ENCODE measurements at regions not wholly inside any gene's neighbourhood (a gene's known extent, or its start where the extent isn't known, plus 50 kb on each side); places are given as distances from the start of the nearest gene placed in this dataset.

DNA sequence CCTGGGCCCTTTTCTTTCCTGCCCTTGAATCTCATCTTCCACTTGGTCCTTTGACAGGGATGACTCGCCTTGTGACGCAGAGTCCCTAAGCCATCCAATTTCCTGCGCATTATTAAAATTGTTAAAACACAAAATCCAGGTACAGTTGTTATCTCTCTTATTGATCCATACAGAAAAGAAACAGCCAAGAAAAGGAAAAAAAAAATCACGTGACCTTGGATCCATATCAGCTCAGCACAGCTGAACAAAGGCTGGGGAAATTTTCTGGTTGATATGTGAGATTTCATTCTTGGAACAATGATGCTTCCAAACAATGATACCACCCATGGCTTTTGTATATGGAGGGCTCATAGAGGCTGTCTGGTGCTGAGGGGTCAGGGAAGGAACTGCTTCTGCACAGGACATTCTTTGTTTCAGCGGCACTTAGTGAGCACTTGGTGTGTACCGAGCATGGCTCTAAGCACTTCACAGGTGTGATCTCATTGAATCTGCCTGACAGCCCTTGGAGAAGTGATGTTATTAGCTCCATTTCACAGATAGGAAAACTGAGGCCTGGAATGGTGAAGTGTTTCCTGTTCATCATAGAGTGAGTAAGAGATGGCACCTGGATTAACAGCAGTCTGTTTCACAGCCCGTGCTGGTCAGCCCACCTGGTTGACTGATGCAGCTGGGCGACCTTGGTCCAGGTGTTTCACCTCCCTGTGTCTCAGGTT, 155.0 kb upstream of the SULF2 start:
- H3K27ac ChIP-seq (ENCODE audit: extremely low read length, insufficient read depth, low read length): no peak overlapping the region
- ChIA-PET POLR2A (no interaction called here), CTCF (ENCODE audit: low intra/inter-chr PET ratio, low total read pairs) (no interaction called here)
- in situ Hi-C loops (cut with HindIII; ENCODE audit: extremely low pct_ligation_motif_present, low pct_unique_long_range_greater_than_20kb) (no loop called here), intact Hi-C loops (cut with micrococcal nuclease; ENCODE audit: unreplicated experiment) (no loop called here)
- H3K9me3 ChIP-seq (ENCODE audit: low read length): no peaks in the 10 kb centered on the region
- no peak overlapping the region for H3K4me2 ChIP-seq (ENCODE audit: low read depth, low read length)
- H3K36me3 ChIP-seq (replicated peaks in 1 of 2; ENCODE audit: control insufficient read depth in 1 of 2, insufficient read depth in 2 of 2, low read length in 2 of 2): no peaks in the 10 kb centered on the region
- no peak overlapping the region for H2AFZ ChIP-seq (ENCODE audit: low read length)
- H3K4me1 ChIP-seq (ENCODE audit: insufficient read depth, low read length): no peaks in the 10 kb centered on the region
- no peaks in the 10 kb centered on the region for H4K20me1 ChIP-seq (ENCODE audit: insufficient read depth, low read length)
- H3K79me2 ChIP-seq (ENCODE audit: insufficient read depth, low read length): no peaks in the 10 kb centered on the region
- BruUV-seq (replicated peaks): no TSS peak
- H3K9ac ChIP-seq (ENCODE audit: insufficient read depth, low read depth, low read length): no peak overlapping the region
- H3K27me3 ChIP-seq (ENCODE audit: control insufficient read depth in 1 of 2, insufficient read depth in 2 of 2, low read length in 2 of 2): peaks cover 5 to 26% of the 10 kb centered on the region in 2 experiments; a peak in 4 of 5 replicates
- WGBS (ENCODE audit: low lambda C conversion rate): 47% methylated on average over 8 of the region's 8 CpGs
- 0 out of 2 replicates have a peak, but pooled peaks have one; percentile 15 for TF ChIP-seq USF2 (IDR thresholded peaks at IDR 0.05; ENCODE audit: low read depth, low read length)
- TF ChIP-seq USF2 (CRISPR knock-in tag; IDR thresholded peaks at IDR 0.05; ENCODE audit: borderline replicate concordance): no peak
- no peak for TF ChIP-seq TBX2 (CRISPR knock-in tag; IDR thresholded peaks at IDR 0.05; ENCODE audit: borderline replicate concordance)
- TF ChIP-seq RAD51 (IDR thresholded peaks at IDR 0.05; ENCODE audit: borderline replicate concordance): peak; percentile 69; the same call in 1 of the 2 replicates
- TF ChIP-seq CBX5 (CRISPR knock-in tag; IDR thresholded peaks at IDR 0.05; ENCODE audit: borderline replicate concordance): no peak
- peak; percentile 83 for TF ChIP-seq ZNF629 (CRISPR knock-in tag; conservative IDR thresholded peaks at IDR 0.05)
- FAIRE-seq: no peak
- no peak for ATAC-seq
- no peak for DNase-seq (ENCODE audit: low spot score)
- H3K4me3 ChIP-seq (replicated peaks in 1 of 3; ENCODE audit: insufficient read depth in 1 of 3, low read depth in 2 of 3, low read length in 3 of 3): no peak overlapping the region

GRCh38 chr20:47936612-47937011, 151.3 kb upstream of the SULF2 start:
- CTCF ChIA-PET (ENCODE audit: low intra/inter-chr PET ratio, low total read pairs): no interaction called here
- H3K27me3 ChIP-seq (ENCODE audit: control insufficient read depth in 1 of 2, insufficient read depth in 2 of 2, low read length in 2 of 2): peaks cover 3 to 37% of the 10 kb centered on the region in 2 experiments
- no TSS peak for BruUV-seq (replicated peaks)

More at GRCh38 chr20:47936612-47937011, 151.3 kb upstream of the SULF2 start:
- Histone ChIP-seq H3K79me2 (ENCODE audit: insufficient read depth, low read length) (no peaks in the 10 kb centered on the region), H3K4me2 (ENCODE audit: low read depth, low read length) (no peak overlapping the region), H3K4me3 (replicated peaks in 1 of 3; ENCODE audit: insufficient read depth in 1 of 3, low read depth in 2 of 3, low read length in 3 of 3) (no peak overlapping the region), H3K4me1 (ENCODE audit: insufficient read depth, low read length) (no peaks in the 10 kb centered on the region), H3K9ac (ENCODE audit: insufficient read depth, low read depth, low read length) (no peak overlapping the region), H3K36me3 (replicated peaks in 1 of 2; ENCODE audit: control insufficient read depth in 1 of 2, insufficient read depth in 2 of 2, low read length in 2 of 2) (no peaks in the 10 kb centered on the region), H4K20me1 (ENCODE audit: insufficient read depth, low read length) (no peaks in the 10 kb centered on the region), H3K9me3 (ENCODE audit: low read length) (no peaks in the 10 kb centered on the region), H2AFZ (ENCODE audit: low read length) (no peak overlapping the region), H3K27ac (ENCODE audit: extremely low read length, insufficient read depth, low read length) (no peak overlapping the region)
- intact Hi-C loops (cut with micrococcal nuclease; ENCODE audit: unreplicated experiment): no loop called here
- ATAC-seq: no peak
- DNase-seq (ENCODE audit: low spot score): no peak
- TF ChIP-seq ERF (CRISPR knock-in tag; IDR thresholded peaks at IDR 0.05): no peak
- TF ChIP-seq SUZ12 (IDR thresholded peaks at IDR 0.05; ENCODE audit: low read depth, low read length): no peak
- TF ChIP-seq EED (CRISPR knock-in tag; IDR thresholded peaks at IDR 0.05): no peak
- TF ChIP-seq, protein P1, sequence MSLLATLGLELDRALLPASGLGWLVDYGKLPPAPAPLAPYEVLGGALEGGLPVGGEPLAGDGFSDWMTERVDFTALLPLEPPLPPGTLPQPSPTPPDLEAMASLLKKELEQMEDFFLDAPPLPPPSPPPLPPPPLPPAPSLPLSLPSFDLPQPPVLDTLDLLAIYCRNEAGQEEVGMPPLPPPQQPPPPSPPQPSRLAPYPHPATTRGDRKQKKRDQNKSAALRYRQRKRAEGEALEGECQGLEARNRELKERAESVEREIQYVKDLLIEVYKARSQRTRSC (CRISPR knock-in tag; IDR thresholded peaks at IDR 0.05; ENCODE audit: low read depth): no peak
- TF ChIP-seq, protein P2, sequence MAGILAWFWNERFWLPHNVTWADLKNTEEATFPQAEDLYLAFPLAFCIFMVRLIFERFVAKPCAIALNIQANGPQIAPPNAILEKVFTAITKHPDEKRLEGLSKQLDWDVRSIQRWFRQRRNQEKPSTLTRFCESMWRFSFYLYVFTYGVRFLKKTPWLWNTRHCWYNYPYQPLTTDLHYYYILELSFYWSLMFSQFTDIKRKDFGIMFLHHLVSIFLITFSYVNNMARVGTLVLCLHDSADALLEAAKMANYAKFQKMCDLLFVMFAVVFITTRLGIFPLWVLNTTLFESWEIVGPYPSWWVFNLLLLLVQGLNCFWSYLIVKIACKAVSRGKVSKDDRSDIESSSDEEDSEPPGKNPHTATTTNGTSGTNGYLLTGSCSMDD (CRISPR knock-in tag; IDR thresholded peaks at IDR 0.05): no peak
- no peak for TF ChIP-seq ZMYM2 (CRISPR knock-in tag; IDR thresholded peaks at IDR 0.05)
- no peak for TF ChIP-seq ZBTB20 (CRISPR knock-in tag; IDR thresholded peaks at IDR 0.05; ENCODE audit: borderline replicate concordance, low read depth)
- TF ChIP-seq, protein P3, sequence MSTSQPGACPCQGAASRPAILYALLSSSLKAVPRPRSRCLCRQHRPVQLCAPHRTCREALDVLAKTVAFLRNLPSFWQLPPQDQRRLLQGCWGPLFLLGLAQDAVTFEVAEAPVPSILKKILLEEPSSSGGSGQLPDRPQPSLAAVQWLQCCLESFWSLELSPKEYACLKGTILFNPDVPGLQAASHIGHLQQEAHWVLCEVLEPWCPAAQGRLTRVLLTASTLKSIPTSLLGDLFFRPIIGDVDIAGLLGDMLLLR (CRISPR knock-in tag; IDR thresholded peaks at IDR 0.05): no peak
- TF ChIP-seq JARID2 (CRISPR knock-in tag; IDR thresholded peaks at IDR 0.05; ENCODE audit: insufficient replicate concordance): no peak
- no peak for FAIRE-seq
- WGBS (ENCODE audit: low lambda C conversion rate): 14% methylated on average over 6 of the region's 6 CpGs
- POLR2A ChIA-PET: no interaction called here
- in situ Hi-C loops (cut with HindIII; ENCODE audit: extremely low pct_ligation_motif_present, low pct_unique_long_range_greater_than_20kb): no loop called here
